Keratinocyte (primary cell): ENCODE measurements at regions not wholly inside any gene's neighbourhood (a gene's known extent, or its start where the extent isn't known, plus 50 kb on each side); places are given as distances from the start of the nearest gene placed in this dataset.

Source experiments
- DNase-seq: peaks from one replicate; pipeline ENCODE4 v3.0.0-alpha.2; 2011; ENCODE audit warnings: low read depth, missing footprints, low spot score
- FAIRE-seq: peaks from 2 replicates; lab custom pipeline; 2011; peaks lifted over from hg19 to GRCh38; lab: Jason Lieb, UNC
- H2AFZ ChIP-seq: 2 replicates; pipeline ENCODE4 v1.6.0; 2012; ENCODE audit warnings: low read length, control low read depth, inconsistent platforms; ENCODE audit not compliant: control insufficient read depth
- H3K27ac ChIP-seq: 2 replicates; pipeline ENCODE4 v1.5.1; 2011; ENCODE audit warnings: low read length; ENCODE audit not compliant: control insufficient read depth, insufficient read depth
- H3K27me3 ChIP-seq: 3 replicates; pipeline ENCODE4 v1.6.0; 2011; ENCODE audit warnings: low read length; ENCODE audit not compliant: control insufficient read depth, insufficient read depth; ENCODE audit errors: extremely low read depth
- H3K36me3 ChIP-seq, 2 experiments: 2 replicates in 1 of 2; 3 replicates in 1 of 2; pipeline ENCODE4 v1.5.1; 2011; ENCODE audit warnings: low read length in 2 of 2, mild to moderate bottlenecking in 1 of 2; ENCODE audit not compliant: control insufficient read depth in 2 of 2, insufficient read depth in 2 of 2; ENCODE audit errors: extremely low read depth in 1 of 2
- H3K4me1 ChIP-seq: 3 replicates; pipeline ENCODE4 v1.5.1; 2011; ENCODE audit warnings: low read length; ENCODE audit not compliant: control insufficient read depth, insufficient read depth; ENCODE audit errors: extremely low read depth
- H3K4me2 ChIP-seq: 3 replicates; pipeline ENCODE4 v1.6.0; 2011; ENCODE audit warnings: low read depth, low read length; ENCODE audit not compliant: control insufficient read depth, insufficient read depth; ENCODE audit errors: extremely low read depth
- H3K4me3 ChIP-seq, 3 experiments: fragments of 200-600 bp in 1 of 3; sonication (generic) in 1 of 3; 2 replicates in 2 of 3; 3 replicates in 1 of 3; pipeline ENCODE4 v1.5.1; 2011 to 2016; ENCODE audit warnings: low read length in 3 of 3, mild to moderate bottlenecking in 3 of 3, control low read depth in 2 of 3, inconsistent platforms in 1 of 3, low read depth in 1 of 3, mixed read lengths in 1 of 3, mixed run types in 1 of 3, moderate library complexity in 1 of 3; ENCODE audit not compliant: control insufficient read depth in 2 of 3, insufficient read depth in 2 of 3; ENCODE audit errors: extremely low read depth in 1 of 3
- H3K79me2 ChIP-seq: 2 replicates; pipeline ENCODE4 v1.6.0; 2012; ENCODE audit warnings: low read length; ENCODE audit not compliant: control insufficient read depth, insufficient read depth
- H3K9ac ChIP-seq: 3 replicates; pipeline ENCODE4 v1.6.0; 2011; ENCODE audit warnings: low read length; ENCODE audit not compliant: control insufficient read depth, insufficient read depth; ENCODE audit errors: extremely low read depth
- H3K9me1 ChIP-seq: 3 replicates; pipeline ENCODE4 v1.6.0; 2011; ENCODE audit warnings: low read length; ENCODE audit not compliant: control insufficient read depth, insufficient read depth; ENCODE audit errors: extremely low read depth
- H3K9me3 ChIP-seq: 2 replicates; pipeline ENCODE4 v1.5.1; 2012; ENCODE audit warnings: low read depth, low read length; ENCODE audit not compliant: control insufficient read depth
- H4K20me1 ChIP-seq: 3 replicates; pipeline ENCODE4 v1.6.0; 2011; ENCODE audit warnings: low read length; ENCODE audit not compliant: control insufficient read depth, insufficient read depth; ENCODE audit errors: extremely low read depth
- CTCF ChIP-seq, 3 experiments: IDR thresholded peaks in 1 of 3; conservative IDR thresholded peaks in 1 of 3; optimal IDR thresholded peaks in 1 of 3; 2 replicates in 2 of 3; 3 replicates in 1 of 3; pipeline versions ENCODE3 to v1.5.1; 2011; ENCODE audit warnings: low read length in 3 of 3, mild to moderate bottlenecking in 3 of 3, moderate library complexity in 2 of 3, control low read depth in 1 of 3, inconsistent platforms in 1 of 3; ENCODE audit not compliant: insufficient read depth in 2 of 3; ENCODE audit errors: extremely low read depth in 1 of 3
- EZH2 ChIP-seq: IDR thresholded peaks from one replicate; pipeline ENCODE4 v1.6.1; 2012; ENCODE audit warnings: inconsistent platforms, mild to moderate bottlenecking, low read length, moderate library complexity
- dilution Hi-C: fragments of 300-500 bp; cut with MboI; formaldehyde crosslinking; loops from one replicate; pipeline ENCODE4 v1.7.0; 2020; ENCODE audit warnings: low sequenced_read_pairs; ENCODE audit not compliant: extremely low pct_ligation_motif_present

DNA sequence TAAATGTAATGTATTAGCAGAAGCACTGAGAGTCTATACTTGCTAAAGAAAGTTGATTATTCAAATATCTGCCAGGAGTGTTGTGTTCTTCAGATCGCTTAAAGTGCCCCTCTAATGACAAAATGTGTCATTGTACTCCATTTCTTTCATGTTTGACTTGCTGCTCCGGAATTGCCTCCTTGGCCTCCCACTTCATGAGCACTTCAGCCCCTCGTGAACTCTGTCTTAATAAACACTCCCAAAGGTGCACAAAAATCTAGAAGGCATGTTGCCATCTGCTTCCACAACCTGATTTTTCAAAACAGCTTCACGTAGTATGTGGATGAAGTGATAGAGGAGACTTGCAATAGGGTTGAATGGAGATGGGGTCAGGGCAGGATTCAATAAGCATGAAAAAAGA, 396.1 kb downstream of the TDRD15 start:
- no peaks in the 10 kb centered on the region for H3K79me2 ChIP-seq
- H3K9me1 ChIP-seq, result no peaks in the 10 kb centered on the region
- no peaks in the 10 kb centered on the region for H3K9me3 ChIP-seq
- H4K20me1 ChIP-seq, result no peaks in the 10 kb centered on the region
- H2AFZ ChIP-seq, result no peak overlapping the region
- H3K27me3 ChIP-seq, result no peaks in the 10 kb centered on the region
- dilution Hi-C loops, result no loop called here
- FAIRE-seq (no peak), DNase-seq (no peak)
- no peak overlapping the region for H3K27ac ChIP-seq
- H3K4me3 ChIP-seq, result no peak overlapping the region
- TF ChIP-seq CTCF (optimal IDR thresholded peaks at IDR 0.05 in 1 of 3, IDR thresholded peaks at IDR 0.05 in 1 of 3, conservative IDR thresholded peaks at IDR 0.05 in 1 of 3; ENCODE audit: extremely low read depth in 1 of 3, insufficient read depth in 2 of 3, low read length in 3 of 3) (no peak), EZH2 (no peak)
- no peaks in the 10 kb centered on the region for H3K36me3 ChIP-seq
- H3K4me1 ChIP-seq, result no peaks in the 10 kb centered on the region
- no peak overlapping the region for H3K4me2 ChIP-seq
- H3K9ac ChIP-seq, result no peak overlapping the region

DNA sequence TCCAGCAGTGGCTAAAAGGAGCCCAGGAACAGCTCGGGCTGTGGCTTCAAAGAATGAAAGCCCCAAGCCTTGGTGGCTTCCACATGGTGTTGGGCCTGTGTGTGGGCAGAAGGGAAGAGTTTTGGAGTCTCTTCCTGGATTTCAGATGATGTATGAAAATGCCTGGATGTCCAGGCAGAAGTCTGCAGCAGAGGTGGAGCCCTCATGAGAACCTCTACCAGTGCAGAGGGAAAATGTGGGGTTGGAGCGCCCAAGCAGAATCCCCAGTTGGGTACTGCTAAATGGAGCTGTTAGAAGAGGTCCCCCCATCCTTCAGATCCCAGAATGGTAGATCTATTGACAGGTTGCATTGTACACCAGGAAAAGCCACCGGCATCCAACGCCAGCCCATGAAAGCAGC, 412.1 kb downstream of the TDRD15 start:
- no peak overlapping the region for H3K9ac ChIP-seq
- H3K4me3 ChIP-seq, result no peak overlapping the region
- no peak overlapping the region for H3K4me2 ChIP-seq
- no peaks in the 10 kb centered on the region for H3K4me1 ChIP-seq
- TF ChIP-seq CTCF (optimal IDR thresholded peaks at IDR 0.05 in 1 of 3, IDR thresholded peaks at IDR 0.05 in 1 of 3, conservative IDR thresholded peaks at IDR 0.05 in 1 of 3; ENCODE audit: extremely low read depth in 1 of 3, insufficient read depth in 2 of 3, low read length in 3 of 3), result no peak
- TF ChIP-seq EZH2, result no peak
- H3K9me3 ChIP-seq, result no peaks in the 10 kb centered on the region
- H3K27ac ChIP-seq, result no peak overlapping the region
- H2AFZ ChIP-seq, result no peak overlapping the region
- no peaks in the 10 kb centered on the region for H4K20me1 ChIP-seq
- no peaks in the 10 kb centered on the region for H3K9me1 ChIP-seq
- no peaks in the 10 kb centered on the region for H3K79me2 ChIP-seq
- FAIRE-seq (no peak), DNase-seq (no peak)
- H3K27me3 ChIP-seq, result no peaks in the 10 kb centered on the region
- dilution Hi-C loops, result no loop called here
- no peaks in the 10 kb centered on the region for H3K36me3 ChIP-seq
